Small intestine (tissue), 7 donors: ENCODE measurements at regions not wholly inside any gene's neighbourhood (a gene's known extent, or its start where the extent isn't known, plus 50 kb on each side); places are given as distances from the start of the nearest gene placed in this dataset.

Experiments
- DNase-seq, 2 donors: peaks; one replicate each; pipeline versions ENCODE4 v3.0.0 to v3.0.0-alpha.2; 2013
- FAIRE-seq: peaks from 2 replicates; lab custom pipeline; 2012; peaks lifted over from hg19 to GRCh38; lab: Jason Lieb, UNC
- H3K27ac ChIP-seq, 3 donors: one replicate each; pipeline ENCODE4 v1.5.1; 2013; ENCODE audit warnings: low read length in 2 of 3, mild to moderate bottlenecking in 2 of 3, control low read depth in 1 of 3, inconsistent platforms in 1 of 3, low read depth in 1 of 3, moderate library complexity in 1 of 3
- H3K27me3 ChIP-seq, 3 donors: one replicate each; pipeline ENCODE4 v1.6.1; 2013; ENCODE audit warnings: low read length in 3 of 3, inconsistent platforms in 1 of 3; ENCODE audit not compliant: control insufficient read depth in 3 of 3, insufficient read depth in 3 of 3
- H3K36me3 ChIP-seq, 3 donors: one replicate each; pipeline ENCODE4 v1.6.1; 2013; ENCODE audit warnings: low read length in 3 of 3, inconsistent platforms in 1 of 3, low read depth in 1 of 3, mild to moderate bottlenecking in 1 of 3, moderate library complexity in 1 of 3; ENCODE audit not compliant: control insufficient read depth in 3 of 3, insufficient read depth in 2 of 3
- H3K4me1 ChIP-seq, 3 donors: one replicate each; pipeline ENCODE4 v1.6.1; 2013; ENCODE audit warnings: low read length in 2 of 3, inconsistent platforms in 1 of 3, low read depth in 1 of 3, mild to moderate bottlenecking in 1 of 3, moderate library complexity in 1 of 3; ENCODE audit not compliant: control insufficient read depth in 3 of 3, insufficient read depth in 2 of 3
- H3K4me3 ChIP-seq, 3 donors: one replicate each; pipeline ENCODE4 v1.5.1; 2013; ENCODE audit warnings: low read length in 3 of 3, control low read depth in 1 of 3, inconsistent platforms in 1 of 3, low read depth in 1 of 3, mild to moderate bottlenecking in 1 of 3, moderate library complexity in 1 of 3
- H3K9me3 ChIP-seq, 2 donors: one replicate each; pipeline ENCODE4 v1.6.1; 2013; ENCODE audit warnings: low read depth in 1 of 2, low read length in 1 of 2; ENCODE audit not compliant: control insufficient read depth in 2 of 2, insufficient read depth in 1 of 2
- WGBS, 3 donors: extraction: QIAGEN DNeasy Blood & Tissue Kit; methylation state at CpG; one replicate each; pipeline ENCODE4 v1.1.7; 2013; 5-methylcytosine and 5-hydroxymethylcytosine counted together
- donor health status: healthy with polysubstance abuse.
- donor health status: control.
- donor health status: control.
- donor health status: Bipolar disorder and iron deficiency.
- donor health status: healthy.

DNA sequence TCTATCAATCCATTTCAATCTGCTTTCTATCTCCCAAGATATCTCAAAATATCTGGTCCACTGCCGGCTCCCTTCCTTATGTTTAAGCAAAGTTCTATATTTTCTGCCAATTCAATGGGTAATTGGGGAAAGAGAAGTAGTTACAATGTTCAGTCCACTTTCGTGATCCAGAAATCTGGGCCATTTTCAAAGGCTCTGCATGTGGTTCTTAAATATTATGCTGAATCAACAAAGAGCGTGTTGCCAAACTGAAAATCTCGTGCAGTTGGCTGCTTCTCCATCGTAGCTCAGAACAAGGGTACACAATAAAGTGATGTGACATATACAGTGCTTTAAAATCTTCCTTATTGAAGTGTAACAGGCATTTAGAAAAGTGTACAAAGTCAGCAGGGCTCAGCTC is 863.1 kb downstream of the RNF144A start:
- Histone ChIP-seq H3K36me3 (no peaks in the 10 kb centered on the region), H3K27me3 (no peaks in the 10 kb centered on the region), H3K4me1 (no peaks in the 10 kb centered on the region), H3K9me3 (no peaks in the 10 kb centered on the region), H3K4me3 (no peak overlapping the region), H3K27ac (no peak overlapping the region)
- no peak for DNase-seq
- 72 to 81% (median 79%) methylated on average over 5 of the region's 5 CpGs for WGBS, 3 donors
- FAIRE-seq: no peak

GRCh38 chr2:7785700-7786099 is 868.5 kb downstream of the RNF144A start:
- 86 to 92% (median 92%) methylated on average over 4 of the region's 4 CpGs for WGBS, 3 donors
- H3K4me1 ChIP-seq: no peaks in the 10 kb centered on the region
- no peaks in the 10 kb centered on the region for H3K27me3 ChIP-seq
- DNase-seq (no peak), FAIRE-seq (no peak)
- no peak overlapping the region for H3K4me3 ChIP-seq
- no peaks in the 10 kb centered on the region for H3K9me3 ChIP-seq
- no peaks in the 10 kb centered on the region for H3K36me3 ChIP-seq
- H3K27ac ChIP-seq: no peak overlapping the region

GRCh38 chr2:7788736-7789135 is 871.5 kb downstream of the RNF144A start:
- no peak overlapping the region for H3K4me3 ChIP-seq
- H3K27me3 ChIP-seq: no peaks in the 10 kb centered on the region
- no peak for FAIRE-seq
- H3K4me1 ChIP-seq: no peaks in the 10 kb centered on the region
- no peak overlapping the region for H3K27ac ChIP-seq
- DNase-seq: no peak
- no peaks in the 10 kb centered on the region for H3K36me3 ChIP-seq
- no peaks in the 10 kb centered on the region for H3K9me3 ChIP-seq
- whole genome bisulfite sequencing, 3 donors: 84 to 88% (median 88%) methylated on average over 8 of the region's 8 CpGs

- Histone ChIP-seq H3K4me1 (peaks cover 0 to 3% (median 0%) of the 10 kb centered on the region in 3 donors), H3K4me3 (no peak overlapping the region), H3K9me3 (no peaks in the 10 kb centered on the region), H3K27me3 (no peaks in the 10 kb centered on the region), H3K36me3 (no peaks in the 10 kb centered on the region), H3K27ac (no peak overlapping the region)
- WGBS, 3 donors: 33 to 63% (median 46%) methylated on average over 7 of the region's 7 CpGs
- no peak for DNase-seq
- FAIRE-seq: no peak
Measured at GRCh38 chr2:7792031-7792651, 874.9 kb downstream of the RNF144A start.

DNA sequence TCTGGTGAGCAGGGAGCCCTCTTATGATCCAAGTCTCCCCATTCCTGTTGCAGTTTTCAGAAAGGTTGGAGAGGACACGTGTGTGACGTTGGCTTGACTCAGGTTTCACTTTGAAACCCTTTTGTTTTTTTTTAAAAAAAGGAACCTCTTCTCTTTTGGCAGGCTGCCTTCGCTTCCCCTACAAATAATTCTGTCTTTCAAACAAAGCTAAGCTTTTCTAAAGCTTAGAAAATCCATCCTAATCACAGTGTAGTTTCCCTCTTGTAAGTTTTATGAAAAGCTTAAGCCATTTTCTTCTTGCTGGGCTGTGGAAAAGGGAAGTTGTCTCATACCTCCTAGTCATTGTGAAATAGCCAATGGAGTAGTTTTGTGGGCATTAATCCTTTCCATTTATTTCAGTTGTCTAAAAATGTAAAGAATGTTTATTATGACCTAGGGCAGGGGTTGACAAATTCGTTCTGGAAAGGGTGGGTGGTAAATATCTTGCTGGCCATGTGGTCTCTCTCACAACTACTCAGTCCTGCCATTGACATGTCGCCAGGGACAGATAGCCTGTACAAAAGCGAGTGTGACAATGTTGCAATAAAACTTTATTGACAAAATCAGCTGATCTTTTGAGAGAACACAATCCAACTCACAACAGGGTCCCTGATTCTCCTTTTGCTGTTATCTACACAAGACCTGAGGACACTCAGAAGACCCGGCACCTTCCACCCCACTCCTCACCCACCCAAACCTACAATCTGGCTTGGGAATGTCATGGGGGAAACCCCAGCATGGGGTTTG is 878.8 kb downstream of the RNF144A start:
- peaks cover 0 to 3% (median 0%) of the 10 kb centered on the region in 3 donors for H3K4me1 ChIP-seq
- DNase-seq (no peak), FAIRE-seq (no peak)
- H3K27me3 ChIP-seq: peaks cover 0 to 2% (median 0%) of the 10 kb centered on the region in 3 donors
- WGBS, 3 donors: 53 to 65% (median 56%) methylated on average over 7 of the region's 7 CpGs
- peaks cover 0 to 9% of the 10 kb centered on the region in 2 donors for H3K9me3 ChIP-seq
- H3K36me3 ChIP-seq: no peaks in the 10 kb centered on the region
- no peak overlapping the region for H3K27ac ChIP-seq
- H3K4me3 ChIP-seq: no peak overlapping the region

DNA sequence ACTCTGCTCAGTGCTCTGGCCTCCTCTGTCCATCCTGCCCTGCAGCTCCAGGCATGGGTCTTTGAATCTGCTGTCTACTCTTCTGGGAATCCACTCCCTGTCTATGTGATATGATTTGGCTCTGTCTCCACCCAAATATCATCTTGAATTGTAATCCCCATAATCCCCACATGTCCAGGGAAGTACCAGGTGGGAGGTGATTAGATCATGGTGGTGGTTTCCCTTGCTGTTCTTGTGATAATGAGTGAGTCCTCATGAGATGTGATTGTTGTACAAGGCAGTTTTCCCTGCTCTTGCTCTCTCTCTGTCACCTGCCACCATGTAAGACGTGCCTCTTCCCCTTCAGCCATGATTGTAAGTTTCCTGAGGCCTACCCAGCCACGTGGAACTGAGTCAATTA is 881.8 kb upstream of the ID2 start:
- H3K4me3 ChIP-seq: no peak overlapping the region
- H3K27me3 ChIP-seq: peaks cover 0 to 2% (median 0%) of the 10 kb centered on the region in 3 donors
- H3K36me3 ChIP-seq: no peaks in the 10 kb centered on the region
- H3K9me3 ChIP-seq: peaks cover 0 to 25% of the 10 kb centered on the region in 2 donors
- no peak for DNase-seq
- H3K4me1 ChIP-seq: peaks cover 0 to 3% (median 0%) of the 10 kb centered on the region in 3 donors
- no peak for FAIRE-seq
- H3K27ac ChIP-seq: no peak overlapping the region
- 44 to 74% (median 55%) methylated on average over 2 of the region's 2 CpGs for WGBS, 3 donors

GRCh38 chr2:7801212-7801611 is 880.6 kb upstream of the ID2 start:
- H3K4me3 ChIP-seq: no peak overlapping the region
- DNase-seq (no peak), FAIRE-seq (no peak)
- H3K27ac ChIP-seq: no peak overlapping the region
- H3K27me3 ChIP-seq: peaks cover 0 to 2% (median 0%) of the 10 kb centered on the region in 3 donors
- peaks cover 0 to 25% of the 10 kb centered on the region in 2 donors for H3K9me3 ChIP-seq
- H3K4me1 ChIP-seq: no peaks in the 10 kb centered on the region
- no peaks in the 10 kb centered on the region for H3K36me3 ChIP-seq

- WGBS, 3 donors: 90 to 93% (median 91%) methylated on average over 5 of the region's 5 CpGs
Measured at GRCh38 chr2:7803515-7803914, 878.3 kb upstream of the ID2 start.

More at GRCh38 chr2:7803515-7803914, 878.3 kb upstream of the ID2 start:
- no peaks in the 10 kb centered on the region for H3K4me1 ChIP-seq
- H3K27ac ChIP-seq: no peak overlapping the region
- FAIRE-seq (no peak), DNase-seq (no peak)
- H3K27me3 ChIP-seq: peaks cover 0 to 2% (median 0%) of the 10 kb centered on the region in 3 donors
- H3K36me3 ChIP-seq: no peaks in the 10 kb centered on the region
- H3K9me3 ChIP-seq: peaks cover 0 to 28% of the 10 kb centered on the region in 2 donors
- no peak overlapping the region for H3K4me3 ChIP-seq
